Stimulated activated CD8-positive, alpha-beta memory T cell treated with anti-CD3 and anti-CD28 coated beads, Interleukin-4, amount 100 ng/mL, for 24 hours (primary cell): ENCODE measurements at regions not wholly inside any gene's neighbourhood (a gene's known extent, or its start where the extent isn't known, plus 50 kb on each side); places are given as distances from the start of the nearest gene placed in this dataset.

Experiments
- DNase-seq: peaks from one replicate; pipeline ENCODE4 v3.0.0-alpha.2; 2020; ENCODE audit warnings: low read depth

DNA sequence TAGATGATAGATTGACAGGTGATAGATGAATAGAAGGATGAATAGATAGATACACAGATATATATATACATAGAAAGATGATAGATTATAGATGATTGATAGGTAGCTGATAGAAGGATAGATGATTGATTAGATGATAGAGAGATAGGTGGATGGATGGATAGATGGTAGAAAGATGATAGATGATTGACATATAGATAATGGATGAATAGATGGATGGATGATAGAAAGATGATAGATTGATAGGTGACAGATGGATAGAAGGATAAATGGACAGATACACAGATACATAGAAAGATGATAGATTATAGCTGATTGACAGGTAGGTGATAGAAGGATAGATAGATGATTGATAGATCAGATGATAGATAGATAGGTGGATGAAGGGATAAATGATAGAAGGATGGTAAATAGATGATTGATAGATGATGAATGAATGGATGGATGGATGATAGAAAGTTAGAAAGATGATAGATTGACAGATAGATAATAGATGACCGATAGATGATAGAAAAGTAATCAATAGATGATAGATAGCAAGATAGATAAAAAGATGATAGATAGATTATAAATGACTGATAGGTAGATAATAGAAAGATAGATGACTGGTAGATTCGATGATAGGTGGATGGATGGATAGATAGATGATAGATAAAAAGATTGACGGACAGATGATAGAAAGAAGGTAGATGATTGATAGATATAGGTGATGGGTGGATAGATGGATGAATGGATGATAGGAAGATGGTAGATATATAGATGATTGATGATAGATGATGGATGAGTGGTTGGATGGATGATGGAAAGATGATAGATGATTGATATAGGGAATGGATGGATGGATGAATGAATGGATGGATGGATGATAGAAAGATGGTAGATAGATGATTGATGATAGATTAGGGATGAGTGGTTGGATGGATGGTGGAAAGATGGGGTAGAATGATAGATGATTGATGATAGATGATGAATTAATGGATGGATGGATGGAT lies 80.4 kb downstream of the MICALL2 start:
- DNase-seq, result no peak

DNA sequence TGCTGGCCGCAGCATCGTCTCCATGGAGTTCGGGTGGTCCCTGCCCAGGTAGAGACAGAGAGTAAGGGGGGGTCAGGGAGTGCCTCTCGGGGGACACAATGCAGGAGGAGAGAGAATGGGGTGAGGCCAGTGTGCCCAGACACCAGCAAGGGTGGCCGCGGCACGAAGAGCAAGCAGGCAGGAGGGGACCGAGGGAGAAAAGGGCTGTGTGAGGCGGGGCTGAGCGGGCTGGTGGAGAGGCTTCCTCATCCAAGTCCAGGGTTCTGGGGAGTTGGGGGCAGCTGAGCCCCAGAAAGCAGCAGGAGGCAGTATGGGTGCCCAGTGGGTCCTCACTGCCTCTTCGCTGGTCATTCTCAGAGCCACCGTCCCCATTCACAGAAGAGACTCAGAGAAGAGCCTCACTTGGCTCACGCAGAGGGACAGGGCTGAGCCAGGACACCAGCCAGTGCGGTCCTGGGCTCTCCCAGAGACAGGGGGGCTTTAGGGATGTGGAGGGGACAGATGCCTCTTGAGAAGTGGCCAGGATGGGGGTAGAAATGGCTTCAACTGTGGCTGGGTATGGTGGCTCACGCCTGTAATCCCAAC lies 78.9 kb downstream of the MICALL2 start:
- no peak for DNase-seq

GRCh38 chr7:1380821-1381580 lies 78.3 kb downstream of the MICALL2 start:
- no peak for DNase-seq

GRCh38 chr7:1382553-1383397 lies 76.5 kb downstream of the MICALL2 start:
- DNase-seq, result no peak

DNA sequence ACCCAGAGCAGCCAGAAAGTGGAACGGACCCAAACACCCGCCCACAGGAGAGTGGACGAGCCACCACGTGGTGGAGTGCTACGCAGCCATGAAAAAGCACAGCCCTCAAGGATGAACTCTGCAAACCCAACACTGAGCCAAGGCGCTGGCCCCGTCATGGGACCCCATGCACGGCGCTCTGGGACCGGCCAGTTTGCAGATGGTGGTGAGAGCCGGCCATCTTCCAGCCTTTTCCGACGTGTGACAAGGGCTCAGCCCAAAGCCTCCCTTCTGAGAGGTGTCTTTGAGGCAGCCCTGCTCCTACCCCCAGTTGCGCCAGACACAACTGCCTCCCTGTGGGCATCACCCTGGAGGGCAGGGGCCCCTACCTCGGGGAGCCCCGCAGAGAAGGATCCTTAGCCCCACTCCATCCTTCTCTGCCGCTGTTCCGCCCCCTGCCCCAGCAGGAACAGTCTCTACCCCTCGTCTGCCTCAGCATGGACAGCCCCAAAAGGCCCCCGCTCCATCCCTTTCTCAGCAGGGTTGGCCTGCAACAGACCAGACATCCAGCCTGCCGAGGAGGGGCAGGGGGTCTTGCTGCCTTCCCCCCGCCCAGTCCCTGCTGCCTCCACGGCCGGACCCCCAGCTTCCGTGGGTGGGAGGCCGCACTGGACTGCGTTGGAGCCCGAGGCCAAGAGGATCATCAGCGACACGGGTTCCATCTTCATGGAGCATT lies 75.7 kb downstream of the MICALL2 start:
- DNase-seq, result no peak

DNA sequence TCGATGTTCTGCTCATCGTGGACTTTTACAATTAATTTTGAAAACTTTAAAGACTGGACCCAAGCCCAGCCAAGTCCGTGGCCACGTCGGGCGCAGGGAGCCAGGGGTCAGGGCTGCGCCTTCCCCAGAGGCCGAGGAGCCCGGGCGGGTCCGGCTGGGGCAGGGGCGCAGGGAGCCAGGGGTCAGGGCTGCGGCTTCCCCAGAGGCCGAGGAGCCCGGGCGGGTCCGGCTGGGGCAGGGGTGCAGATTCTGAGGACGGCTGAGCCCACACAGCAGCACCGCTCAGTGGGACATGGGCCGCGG lies 75.2 kb downstream of the MICALL2 start:
- no peak for DNase-seq
